ENCODE measurements at regions not wholly inside any gene's neighbourhood (a gene's known extent, or its start where the extent isn't known, plus 50 kb on each side); places are given as distances from the start of the nearest gene placed in this dataset.

DNA sequence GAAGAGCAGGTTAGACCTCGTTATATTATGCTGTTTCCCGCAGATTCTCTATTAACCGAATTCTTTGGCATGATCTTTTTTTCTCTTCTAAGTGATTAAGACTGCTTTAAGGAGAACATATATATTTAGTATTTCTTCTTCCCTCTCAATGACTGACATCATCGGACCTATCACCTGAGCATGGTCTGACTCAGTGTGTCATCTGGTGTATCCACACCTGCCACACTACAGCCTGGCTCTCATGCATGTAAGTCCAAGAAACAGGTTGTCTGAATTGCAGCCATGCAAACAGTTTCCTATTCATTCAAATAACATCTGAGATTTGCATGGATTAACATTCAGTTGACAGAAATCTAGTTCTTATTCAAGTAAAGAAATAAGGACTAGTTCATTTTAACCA lies 55.1 kb upstream of the CWC22 start:
- no TSS peak for BruUV-seq (replicated peaks)
- in situ Hi-C loops (cut with MboI; ENCODE audit: low sequenced_read_pairs) = loop anchor here (25.0 kb wide), 1 partner anchor 650 kb away; no protein-coding TSS in a partner anchor
- no peak for ATAC-seq (ENCODE audit: low read depth)

More for the DNA sequence above, 55.1 kb upstream of the CWC22 start:
- H2AK9ac ChIP-seq (replicated peaks; ENCODE audit: low read depth, low read length, poor library complexity) = no peak overlapping the region
- H2AK5ac ChIP-seq (ENCODE audit: low read depth, low read length) = no peak overlapping the region
- no peaks in the 10 kb centered on the region for H4K20me1 ChIP-seq (ENCODE audit: insufficient read depth, low read length)
- no peaks in the 10 kb centered on the region for H3K79me1 ChIP-seq (ENCODE audit: low read depth in 1 of 2, low read length in 2 of 2)
- dilution Hi-C loops (cut with HindIII; ENCODE audit: low sequenced_read_pairs, unreplicated experiment) = no loop called here
- H4K8ac ChIP-seq (ENCODE audit: low read depth in 2 of 2, low read length in 2 of 2) = no peak overlapping the region
- no peak overlapping the region for H2BK5ac ChIP-seq (ENCODE audit: low read depth, low read length, poor library complexity, severe bottlenecking)
- intact Hi-C loops (cut with micrococcal nuclease) = no loop called here
- no peak overlapping the region for H2BK15ac ChIP-seq (ENCODE audit: low read depth, low read length)
- H3K4ac ChIP-seq (ENCODE audit: low read depth, low read length) = no peak overlapping the region
- H3K27me3 ChIP-seq (ENCODE audit: control insufficient read depth, insufficient read depth, low read length) = peaks cover 2% of the 10 kb centered on the region
- H4K5ac ChIP-seq (ENCODE audit: low read depth, low read length) = no peak overlapping the region
- no peak overlapping the region for H2AFZ ChIP-seq (replicated peaks; ENCODE audit: low read length, poor library complexity)
- no peak overlapping the region for H3K9ac ChIP-seq (ENCODE audit: low read depth, low read length)
- H2BK120ac ChIP-seq (ENCODE audit: low read depth, low read length) = no peak overlapping the region
- H3K36me3 ChIP-seq (ENCODE audit: control insufficient read depth, insufficient read depth, low read length) = no peaks in the 10 kb centered on the region
- H3K9me3 ChIP-seq (ENCODE audit: control insufficient read depth, insufficient read depth, low read length) = no peaks in the 10 kb centered on the region
- no peak overlapping the region for H3K4me2 ChIP-seq (ENCODE audit: low read depth, low read length)
- no peak overlapping the region for H3K4me3 ChIP-seq (ENCODE audit: insufficient read depth, low read depth, low read length)
- no peak for DNase-seq
- no peak overlapping the region for H4K91ac ChIP-seq (ENCODE audit: insufficient read depth, low read depth, low read length)
- no peaks in the 10 kb centered on the region for H3K4me1 ChIP-seq (ENCODE audit: control insufficient read depth, insufficient read depth, low read length)
- ChIA-PET POLR2A (ENCODE audit: unreplicated experiment) (no interaction called here), CTCF (no interaction called here)
- H3K27ac ChIP-seq (ENCODE audit: insufficient read depth, low read length) = no peak overlapping the region
- H3K18ac ChIP-seq (ENCODE audit: low read depth, low read length) = no peak overlapping the region
- H3K14ac ChIP-seq (replicated peaks; ENCODE audit: low read depth, low read length) = no peak overlapping the region
- H2BK20ac ChIP-seq (ENCODE audit: low read depth, low read length) = no peak overlapping the region
- H3K23ac ChIP-seq (ENCODE audit: low read depth, low read length) = no peak overlapping the region
- no peaks in the 10 kb centered on the region for H3K9me1 ChIP-seq (ENCODE audit: insufficient read depth, low read length)
- WGBS, 2 experiments (ENCODE audit: extremely low coverage in 2 of 2, insufficient read length in 1 of 2) = 80% methylated on average over 1 of the region's 4 CpGs; no CpG with 5 or more reads in 1 of the 2 experiments
- TF ChIP-seq FOS (IDR thresholded peaks at IDR 0.05; ENCODE audit: low read depth, low read length) (no peak), RCOR1 (IDR thresholded peaks at IDR 0.05; ENCODE audit: insufficient replicate concordance, low read length) (no peak), RFX5 (IDR thresholded peaks at IDR 0.05; ENCODE audit: low read depth, low read length) (no peak), CEBPB (IDR thresholded peaks at IDR 0.05; ENCODE audit: low read depth, low read length) (no peak), CHD1 (IDR thresholded peaks at IDR 0.05; ENCODE audit: low read depth, low read length) (no peak), SMC3 (IDR thresholded peaks at IDR 0.05; ENCODE audit: low read depth, low read length) (no peak), NFE2L2 (IDR thresholded peaks at IDR 0.05; ENCODE audit: low read depth, low read length) (no peak), BHLHE40 (IDR thresholded peaks at IDR 0.05; ENCODE audit: low read depth, low read length) (no peak), RAD21 (IDR thresholded peaks at IDR 0.05; ENCODE audit: low read length) (no peak), POLR2A (IDR thresholded peaks at IDR 0.05; ENCODE audit: low read depth, low read length) (no peak), MXI1 (IDR thresholded peaks at IDR 0.05; ENCODE audit: borderline replicate concordance, low read depth, low read length) (no peak), MAZ (IDR thresholded peaks at IDR 0.05; ENCODE audit: borderline replicate concordance, low read depth, low read length) (no peak), MAFK (IDR thresholded peaks at IDR 0.05; ENCODE audit: low read depth, low read length) (no peak)
- TF ChIP-seq, protein P1, sequence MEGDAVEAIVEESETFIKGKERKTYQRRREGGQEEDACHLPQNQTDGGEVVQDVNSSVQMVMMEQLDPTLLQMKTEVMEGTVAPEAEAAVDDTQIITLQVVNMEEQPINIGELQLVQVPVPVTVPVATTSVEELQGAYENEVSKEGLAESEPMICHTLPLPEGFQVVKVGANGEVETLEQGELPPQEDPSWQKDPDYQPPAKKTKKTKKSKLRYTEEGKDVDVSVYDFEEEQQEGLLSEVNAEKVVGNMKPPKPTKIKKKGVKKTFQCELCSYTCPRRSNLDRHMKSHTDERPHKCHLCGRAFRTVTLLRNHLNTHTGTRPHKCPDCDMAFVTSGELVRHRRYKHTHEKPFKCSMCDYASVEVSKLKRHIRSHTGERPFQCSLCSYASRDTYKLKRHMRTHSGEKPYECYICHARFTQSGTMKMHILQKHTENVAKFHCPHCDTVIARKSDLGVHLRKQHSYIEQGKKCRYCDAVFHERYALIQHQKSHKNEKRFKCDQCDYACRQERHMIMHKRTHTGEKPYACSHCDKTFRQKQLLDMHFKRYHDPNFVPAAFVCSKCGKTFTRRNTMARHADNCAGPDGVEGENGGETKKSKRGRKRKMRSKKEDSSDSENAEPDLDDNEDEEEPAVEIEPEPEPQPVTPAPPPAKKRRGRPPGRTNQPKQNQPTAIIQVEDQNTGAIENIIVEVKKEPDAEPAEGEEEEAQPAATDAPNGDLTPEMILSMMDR (conservative IDR thresholded peaks at IDR 0.05; ENCODE audit: low read depth, low read length) = no peak
- TF ChIP-seq, protein P2, sequence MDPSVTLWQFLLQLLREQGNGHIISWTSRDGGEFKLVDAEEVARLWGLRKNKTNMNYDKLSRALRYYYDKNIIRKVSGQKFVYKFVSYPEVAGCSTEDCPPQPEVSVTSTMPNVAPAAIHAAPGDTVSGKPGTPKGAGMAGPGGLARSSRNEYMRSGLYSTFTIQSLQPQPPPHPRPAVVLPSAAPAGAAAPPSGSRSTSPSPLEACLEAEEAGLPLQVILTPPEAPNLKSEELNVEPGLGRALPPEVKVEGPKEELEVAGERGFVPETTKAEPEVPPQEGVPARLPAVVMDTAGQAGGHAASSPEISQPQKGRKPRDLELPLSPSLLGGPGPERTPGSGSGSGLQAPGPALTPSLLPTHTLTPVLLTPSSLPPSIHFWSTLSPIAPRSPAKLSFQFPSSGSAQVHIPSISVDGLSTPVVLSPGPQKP (IDR thresholded peaks at IDR 0.05; ENCODE audit: borderline replicate concordance, low read depth, low read length) = no peak
- TF ChIP-seq, protein P3, sequence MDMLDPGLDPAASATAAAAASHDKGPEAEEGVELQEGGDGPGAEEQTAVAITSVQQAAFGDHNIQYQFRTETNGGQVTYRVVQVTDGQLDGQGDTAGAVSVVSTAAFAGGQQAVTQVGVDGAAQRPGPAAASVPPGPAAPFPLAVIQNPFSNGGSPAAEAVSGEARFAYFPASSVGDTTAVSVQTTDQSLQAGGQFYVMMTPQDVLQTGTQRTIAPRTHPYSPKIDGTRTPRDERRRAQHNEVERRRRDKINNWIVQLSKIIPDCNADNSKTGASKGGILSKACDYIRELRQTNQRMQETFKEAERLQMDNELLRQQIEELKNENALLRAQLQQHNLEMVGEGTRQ (IDR thresholded peaks at IDR 0.05; ENCODE audit: low read depth, low read length) = no peak
- H3K56ac ChIP-seq (ENCODE audit: extremely low read depth, insufficient read depth, low read length) = no peak overlapping the region
